MM.1S (cell line): ENCODE measurements at regions not wholly inside any gene's neighbourhood (a gene's known extent, or its start where the extent isn't known, plus 50 kb on each side); places are given as distances from the start of the nearest gene placed in this dataset.

Source experiments
- CTCF ChIP-seq: fragments of 300-600 bp; sonication (generic); IDR thresholded peaks from 2 replicates; pipeline ENCODE4 v1.5.1; 2016; ENCODE audit warnings: antibody characterized with exemption, low read length, mixed read lengths
- EZH2phosphoT487 ChIP-seq: fragments of 300-600 bp; sonication (generic); IDR thresholded peaks from 2 replicates; pipeline ENCODE4 v1.6.1; 2018; ENCODE audit warnings: antibody characterized with exemption, low read length

GRCh38 chr21:22927469-22927868 lies 1929.3 kb downstream of the NCAM2 start:
- TF ChIP-seq CTCF: no peak
- no peak for TF ChIP-seq EZH2phosphoT487
